DND-41 (cell line): ENCODE measurements at regions not wholly inside any gene's neighbourhood (a gene's known extent, or its start where the extent isn't known, plus 50 kb on each side); places are given as distances from the start of the nearest gene placed in this dataset.

Experiments
- ATAC-seq: fragments of 200-7000 bp; cut with Tn5 transposase; 3 replicates; pipeline ENCODE4 v1.9.1; 2021; ENCODE audit warnings: low read depth; ENCODE audit not compliant: insufficient read depth
- DNase-seq: peaks from one replicate; pipeline ENCODE4 v3.0.0-alpha.2; 2020
- H2AFZ ChIP-seq: 2 replicates; pipeline ENCODE4 v1.6.0; 2012; ENCODE audit warnings: low read depth, low read length
- H3K27ac ChIP-seq: 2 replicates; pipeline ENCODE4 v1.5.1; 2012; ENCODE audit warnings: low read length, inconsistent platforms
- H3K27me3 ChIP-seq: fragments of 200-600 bp; sonication (generic); 2 replicates; pipeline ENCODE4 v1.6.0; 2012; ENCODE audit warnings: low read length, mild to moderate bottlenecking, inconsistent platforms; ENCODE audit not compliant: insufficient read depth, poor library complexity
- H3K36me3 ChIP-seq: 2 replicates; pipeline ENCODE4 v1.5.1; 2012; ENCODE audit warnings: low read length, inconsistent platforms; ENCODE audit not compliant: insufficient read depth
- H3K4me1 ChIP-seq: 2 replicates; pipeline ENCODE4 v1.5.1; 2012; ENCODE audit warnings: mild to moderate bottlenecking, low read length; ENCODE audit not compliant: insufficient read depth
- H3K4me2 ChIP-seq: 2 replicates; pipeline ENCODE4 v1.6.0; 2012; ENCODE audit warnings: mild to moderate bottlenecking, moderate library complexity, low read length, inconsistent platforms; ENCODE audit not compliant: insufficient read depth
- H3K4me3 ChIP-seq, 2 experiments: fragments of 200-600 bp in 1 of 2; shearing (Covaris generic) in 1 of 2; 2 replicates each; pipeline ENCODE4 v1.5.1; 2012 to 2016; ENCODE audit warnings: inconsistent platforms in 2 of 2, low read length in 2 of 2, mild to moderate bottlenecking in 2 of 2, low read depth in 1 of 2, moderate library complexity in 1 of 2
- H3K79me2 ChIP-seq: 2 replicates; pipeline ENCODE4 v1.6.0; 2012; ENCODE audit warnings: low read length, inconsistent platforms; ENCODE audit not compliant: insufficient read depth
- H3K9ac ChIP-seq: 2 replicates; pipeline ENCODE4 v1.6.0; 2012; ENCODE audit warnings: low read depth, mild to moderate bottlenecking, inconsistent platforms, low read length, moderate library complexity
- H3K9me3 ChIP-seq: 2 replicates; pipeline ENCODE4 v1.5.1; 2012; ENCODE audit warnings: low read length, moderate library complexity, mild to moderate bottlenecking, inconsistent platforms; ENCODE audit not compliant: insufficient read depth, severe bottlenecking
- H4K20me1 ChIP-seq: 2 replicates; pipeline ENCODE4 v1.6.0; 2012; ENCODE audit warnings: low read length; ENCODE audit not compliant: insufficient read depth
- CTCF ChIP-seq: IDR thresholded peaks from 2 replicates; pipeline ENCODE4 v1.5.1; 2012; ENCODE audit warnings: borderline replicate concordance, low read length, moderate library complexity, mild to moderate bottlenecking; ENCODE audit not compliant: poor library complexity, severe bottlenecking; ENCODE audit errors: extremely low read depth
- EZH2 ChIP-seq: IDR thresholded peaks from 3 replicates; pipeline ENCODE4 v1.6.1; 2012; ENCODE audit warnings: borderline replicate concordance, low read depth, mild to moderate bottlenecking, moderate library complexity, low read length, inconsistent platforms; ENCODE audit not compliant: severe bottlenecking

- Histone ChIP-seq H3K4me2 (no peak overlapping the region), H3K27ac (no peak overlapping the region), H3K9me3 (no peaks in the 10 kb centered on the region), H3K27me3 (peaks cover 23% of the 10 kb centered on the region), H4K20me1 (no peaks in the 10 kb centered on the region), H3K9ac (no peak overlapping the region), H3K79me2 (no peaks in the 10 kb centered on the region), H3K4me3 (no peak overlapping the region), H3K4me1 (no peaks in the 10 kb centered on the region), H3K36me3 (no peaks in the 10 kb centered on the region), H2AFZ (no peak overlapping the region)
- ATAC-seq (no peak), DNase-seq (no peak)
- no peak for TF ChIP-seq EZH2
- no peak for TF ChIP-seq CTCF
Measured at GRCh38 chr2:216274194-216274840, 98.0 kb downstream of the MARCHF4 start.

GRCh38 chr2:216261042-216261537, 111.2 kb downstream of the MARCHF4 start:
- no peak for TF ChIP-seq CTCF
- TF ChIP-seq EZH2, result no peak
- DNase-seq (no peak), ATAC-seq (no peak)
- Histone ChIP-seq H3K27me3 (peaks cover 10% of the 10 kb centered on the region), H3K36me3 (no peaks in the 10 kb centered on the region), H3K4me2 (no peak overlapping the region), H3K9ac (no peak overlapping the region), H3K79me2 (no peaks in the 10 kb centered on the region), H2AFZ (no peak overlapping the region), H3K27ac (no peak overlapping the region), H3K4me1 (no peaks in the 10 kb centered on the region), H4K20me1 (no peaks in the 10 kb centered on the region), H3K4me3 (no peak overlapping the region), H3K9me3 (no peaks in the 10 kb centered on the region)

- TF ChIP-seq CTCF, result no peak
- no peak for TF ChIP-seq EZH2
- Histone ChIP-seq H3K79me2 (no peaks in the 10 kb centered on the region), H3K4me1 (no peaks in the 10 kb centered on the region), H3K27ac (no peak overlapping the region), H3K9me3 (no peaks in the 10 kb centered on the region), H3K4me2 (no peak overlapping the region), H3K27me3 (peaks cover 10% of the 10 kb centered on the region), H3K9ac (no peak overlapping the region), H4K20me1 (no peaks in the 10 kb centered on the region), H2AFZ (no peak overlapping the region), H3K36me3 (no peaks in the 10 kb centered on the region), H3K4me3 (no peak overlapping the region)
- ATAC-seq (no peak; the same call in 2 of the 3 replicates), DNase-seq (no peak)
Measured at GRCh38 chr2:216260629-216261028, 111.7 kb downstream of the MARCHF4 start.

GRCh38 chr2:216259081-216259480, 113.2 kb downstream of the MARCHF4 start:
- no peak for TF ChIP-seq EZH2
- no peak for TF ChIP-seq CTCF

More at GRCh38 chr2:216259081-216259480, 113.2 kb downstream of the MARCHF4 start:
- no peaks in the 10 kb centered on the region for H3K9me3 ChIP-seq
- H2AFZ ChIP-seq, result no peak overlapping the region
- no peaks in the 10 kb centered on the region for H3K36me3 ChIP-seq
- DNase-seq (no peak), ATAC-seq (no peak)
- no peaks in the 10 kb centered on the region for H3K79me2 ChIP-seq
- no peaks in the 10 kb centered on the region for H3K4me1 ChIP-seq
- no peak overlapping the region for H3K4me2 ChIP-seq
- peaks cover 10% of the 10 kb centered on the region for H3K27me3 ChIP-seq
- H3K9ac ChIP-seq, result no peak overlapping the region
- H3K27ac ChIP-seq, result no peak overlapping the region
- H3K4me3 ChIP-seq, result no peak overlapping the region
- no peaks in the 10 kb centered on the region for H4K20me1 ChIP-seq
